GM21529 (cell line): ENCODE measurements at regions not wholly inside any gene's neighbourhood (a gene's known extent, or its start where the extent isn't known, plus 50 kb on each side); places are given as distances from the start of the nearest gene placed in this dataset.
"Not testable (repeated sequence)": the region's sequence is repeated elsewhere in the genome, so short reads cannot be mapped to it uniquely, and the experiment has no call there.

Experiments
- ATAC-seq: cut with Tn5 transposase; IDR thresholded peaks from one replicate; pipeline ENCODE4 v1.9.1; 2021; ENCODE audit not compliant: unreplicated experiment

- ATAC-seq: no peak
Measured at GRCh38 chr2:16226943-16227664, 286.8 kb downstream of the MYCN start.

DNA sequence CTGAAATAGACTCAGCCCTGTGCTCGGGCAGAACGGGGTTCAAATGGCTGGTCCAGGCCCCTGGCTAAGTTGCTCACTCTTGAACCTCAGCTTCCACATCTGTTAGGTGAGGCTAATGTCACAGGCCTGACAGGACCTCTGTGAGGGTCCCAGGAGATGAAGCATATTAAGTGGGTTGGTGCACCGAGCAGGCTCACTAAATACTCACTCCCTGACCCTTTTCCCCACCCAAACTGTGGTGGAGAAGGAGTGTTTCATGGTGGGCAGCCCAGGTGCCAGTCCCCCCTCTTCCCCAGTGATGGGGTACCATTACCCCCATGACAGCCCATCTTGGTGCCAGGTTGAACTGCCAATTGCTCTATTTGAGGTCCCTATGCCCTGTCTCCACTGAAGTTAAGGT lies 286.0 kb downstream of the MYCN start:
- ATAC-seq: no peak

DNA sequence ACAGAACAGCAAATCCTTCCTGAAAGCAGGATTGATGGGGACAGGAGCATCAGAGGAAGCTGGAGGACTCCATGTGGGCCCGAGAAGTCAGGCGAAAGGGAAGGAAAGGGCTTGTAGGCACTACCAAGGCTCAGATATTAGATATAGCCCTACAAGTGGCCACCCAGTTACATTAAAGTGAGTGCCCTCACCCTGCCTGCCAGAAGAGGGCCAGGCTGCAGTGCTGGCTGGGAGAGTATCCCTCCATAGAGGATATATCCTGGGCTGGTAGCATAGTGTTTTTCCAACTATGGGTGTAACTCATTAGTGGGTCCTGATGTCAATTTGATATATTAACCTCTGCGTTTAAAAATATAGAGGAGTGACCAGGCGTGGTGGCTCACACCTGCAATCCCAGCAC lies 285.2 kb downstream of the MYCN start:
- ATAC-seq: no peak

- no peak for ATAC-seq
Measured at GRCh38 chr2:16225071-16225470, 284.7 kb downstream of the MYCN start.

- no peak for ATAC-seq
Measured at GRCh38 chr2:16224298-16225045, 284.1 kb downstream of the MYCN start.

DNA sequence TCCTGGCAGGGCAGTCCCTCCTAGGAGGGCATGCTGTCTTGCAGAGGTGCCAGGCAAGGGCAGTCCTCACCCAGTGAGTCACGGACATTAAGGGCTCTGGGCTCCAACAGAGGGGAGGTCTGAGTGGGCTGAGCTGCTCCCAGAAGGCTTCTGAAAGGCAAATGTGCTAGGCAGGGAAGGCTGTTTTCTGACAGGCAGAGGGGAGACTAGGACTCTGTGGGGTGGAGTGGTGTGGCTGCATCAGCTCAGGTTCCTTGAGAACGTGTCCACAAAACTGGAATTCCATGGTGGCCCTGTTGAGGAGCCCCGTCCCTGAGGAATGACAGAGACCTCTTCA lies 283.5 kb downstream of the MYCN start:
- ATAC-seq: no peak

DNA sequence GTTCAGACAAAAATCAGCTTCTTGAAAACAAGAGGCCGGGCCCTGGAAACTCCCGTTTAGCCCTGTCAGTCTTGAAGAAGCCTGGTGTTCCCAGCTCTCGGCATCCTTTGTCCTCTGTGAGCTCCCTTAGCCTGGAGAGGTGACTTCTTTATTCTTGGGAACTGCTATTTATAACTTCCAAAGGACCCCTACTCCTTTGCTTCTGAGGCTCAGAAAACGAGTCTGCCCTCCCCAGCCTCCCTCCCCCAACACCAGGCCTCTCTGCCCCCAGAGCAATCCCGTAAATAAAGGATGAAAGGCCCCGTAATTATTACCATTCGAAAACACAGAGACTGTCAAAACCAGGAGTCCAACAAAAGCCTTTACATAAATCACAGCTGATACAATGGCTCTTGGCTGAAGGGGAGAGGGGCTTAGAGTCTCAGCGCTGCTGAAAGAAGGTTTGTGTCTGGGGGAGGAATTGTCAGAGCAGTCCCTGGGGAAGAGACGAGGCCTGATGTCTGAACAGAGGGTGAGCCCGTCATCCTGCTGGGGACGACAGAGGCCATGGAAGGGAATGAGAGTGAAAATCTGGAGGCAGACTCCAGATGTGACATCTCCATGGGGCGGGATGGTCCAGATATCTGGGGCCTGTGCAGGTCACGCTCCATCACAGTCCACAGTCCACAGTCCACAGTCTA lies 283.0 kb downstream of the MYCN start:
- ATAC-seq: no peak

GRCh38 chr2:16222326-16222725 lies 282.0 kb downstream of the MYCN start:
- no peak for ATAC-seq

GRCh38 chr2:16221461-16222010 lies 281.2 kb downstream of the MYCN start:
- ATAC-seq: no peak

DNA sequence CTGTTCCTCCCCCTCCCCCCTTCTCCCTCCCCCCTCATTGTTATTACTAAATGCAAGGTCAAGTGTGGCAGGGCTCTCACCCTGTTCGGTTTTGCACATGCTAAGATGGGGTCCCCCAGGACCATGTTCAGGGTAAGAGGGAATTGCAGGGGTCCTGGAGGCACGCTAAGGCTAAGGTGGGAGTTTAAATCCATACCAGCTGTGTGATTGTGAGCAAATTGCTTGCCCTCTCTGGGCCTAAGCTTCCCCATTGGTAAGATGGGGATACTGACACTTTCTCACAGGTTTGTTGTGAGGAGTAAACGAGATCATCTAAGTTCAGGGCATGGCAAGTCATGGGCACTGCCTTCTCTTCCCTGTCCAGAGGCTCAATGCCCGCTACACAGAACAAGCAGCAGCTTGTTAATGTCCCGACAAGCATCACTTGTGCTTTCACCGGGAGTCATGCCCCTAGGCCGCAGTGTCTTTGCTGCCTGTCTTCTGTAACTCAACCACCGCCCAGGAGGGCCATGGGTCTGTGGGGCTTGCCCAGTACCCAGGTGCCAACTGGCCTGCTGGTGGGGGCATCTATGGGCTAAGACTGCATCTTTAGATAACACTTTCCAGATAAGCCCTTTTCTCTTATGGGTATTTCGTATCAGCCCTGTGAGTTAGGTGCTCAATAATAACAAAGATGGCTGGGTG lies 279.1 kb downstream of the MYCN start:
- ATAC-seq: no peak

- no peak for ATAC-seq
Measured at GRCh38 chr2:16218625-16219024, 278.3 kb downstream of the MYCN start.

GRCh38 chr2:16218161-16218560 lies 277.8 kb downstream of the MYCN start:
- ATAC-seq: no peak

DNA sequence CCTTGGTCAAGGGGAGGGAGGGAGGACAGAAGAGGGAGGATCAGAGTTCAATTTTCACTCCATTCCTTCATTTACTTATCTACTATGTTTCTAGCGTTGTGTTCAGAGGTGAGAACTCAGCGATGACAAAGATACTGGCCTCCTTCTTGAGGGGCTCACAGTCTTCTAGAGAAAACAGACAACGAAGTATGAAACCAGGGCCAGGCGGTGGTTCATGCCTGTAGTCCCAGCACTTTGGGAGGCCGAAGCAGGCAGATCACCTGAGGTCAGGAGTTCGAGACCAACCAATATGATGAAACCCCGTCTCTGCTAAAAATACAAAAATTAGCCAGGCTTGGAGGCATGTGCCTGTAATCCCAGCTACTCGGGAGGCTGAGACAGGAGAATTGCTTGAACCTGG lies 277.4 kb downstream of the MYCN start:
- not testable (repeated sequence) for ATAC-seq

DNA sequence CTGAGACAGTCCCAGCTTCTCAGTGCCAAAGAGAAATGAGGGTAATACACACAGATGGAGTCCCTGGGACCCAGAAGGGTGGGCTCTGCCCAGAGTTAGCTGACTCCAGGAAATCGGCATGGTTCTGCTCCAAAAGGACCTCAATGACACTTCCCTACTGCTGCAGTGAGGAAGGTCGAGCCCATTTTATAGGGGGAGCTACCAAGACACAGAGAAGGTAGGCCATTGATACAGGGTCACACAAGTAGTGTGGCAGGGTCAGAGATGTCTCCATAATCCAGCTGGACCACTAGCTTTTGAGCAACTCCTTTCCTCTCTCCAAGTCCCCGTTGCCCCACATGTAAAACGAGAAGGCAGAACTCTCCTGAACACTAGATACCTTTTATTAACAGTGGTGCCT lies 276.9 kb downstream of the MYCN start:
- no peak for ATAC-seq

DNA sequence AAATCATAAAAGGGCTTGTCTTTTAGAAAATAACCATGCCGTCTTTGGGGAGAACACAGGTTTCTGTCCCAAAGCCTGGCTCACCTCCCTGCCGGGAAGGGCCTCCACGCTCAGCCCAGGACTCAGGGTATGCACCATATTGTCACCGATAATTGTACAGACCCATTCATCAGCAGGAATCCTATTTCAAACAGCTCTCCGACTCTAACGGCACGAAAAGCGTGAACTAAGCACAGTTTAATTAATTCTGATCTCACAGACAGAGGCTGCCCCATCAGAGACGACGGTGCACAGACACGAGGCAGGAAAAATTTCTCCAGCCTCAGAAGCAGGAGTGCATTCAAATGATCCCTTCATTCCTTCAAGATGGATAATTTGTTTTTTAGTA lies 276.2 kb downstream of the MYCN start:
- no peak for ATAC-seq

DNA sequence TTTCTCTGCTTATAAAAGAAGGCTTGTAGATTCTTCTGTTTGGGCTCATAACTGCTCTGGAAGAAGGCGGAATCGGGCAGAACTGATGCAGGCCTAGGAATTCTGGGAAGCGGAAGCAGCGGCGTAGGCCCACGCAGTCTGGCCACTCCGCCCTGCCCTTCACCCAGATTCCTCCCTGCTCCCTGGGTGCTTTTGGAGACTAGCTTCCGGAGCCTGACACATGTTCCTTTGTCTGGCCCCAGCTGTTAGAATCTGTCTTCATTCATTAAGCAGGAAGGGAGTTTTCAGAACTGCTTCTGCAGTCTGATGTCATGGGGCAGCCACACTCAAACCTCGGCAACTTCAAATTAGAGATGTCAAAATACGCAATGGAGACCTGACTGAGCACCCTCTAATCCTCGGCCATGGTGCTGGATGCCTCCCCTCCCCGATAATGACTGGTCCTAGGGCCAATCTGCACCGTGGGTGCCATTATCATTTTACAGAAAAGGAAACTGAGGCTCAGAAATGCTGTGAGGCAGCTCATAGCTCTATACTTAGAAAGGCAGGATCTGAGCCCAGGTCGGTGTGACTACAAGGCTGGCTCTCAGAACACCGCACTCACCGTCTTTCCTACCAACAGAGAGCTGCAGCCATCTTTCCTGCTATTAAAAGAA lies 275.7 kb downstream of the MYCN start:
- ATAC-seq: no peak

- ATAC-seq: no peak
Measured at GRCh38 chr2:16214861-16215260, 274.5 kb downstream of the MYCN start.

GRCh38 chr2:16214391-16214790 lies 274.0 kb downstream of the MYCN start:
- no peak for ATAC-seq

DNA sequence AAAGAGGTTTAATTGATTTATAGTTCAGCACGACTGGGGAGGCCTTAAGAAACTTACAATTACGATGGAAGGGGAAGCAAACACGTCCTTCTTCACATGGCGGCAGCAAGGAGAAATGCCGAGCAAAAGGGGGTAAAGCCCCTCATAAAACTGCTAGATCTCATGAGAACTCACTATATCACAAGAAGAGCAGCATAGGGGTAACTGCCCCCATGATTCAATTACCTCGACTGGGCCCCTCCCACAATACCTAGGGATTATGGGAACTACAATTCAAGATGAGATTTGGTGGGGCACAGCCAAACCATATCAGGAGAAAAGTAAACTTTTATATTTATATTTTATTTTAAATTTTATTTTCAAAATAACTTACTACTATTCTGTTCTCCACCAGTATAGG lies 272.0 kb downstream of the MYCN start:
- ATAC-seq: no peak

GRCh38 chr2:16211341-16211740 lies 271.0 kb downstream of the MYCN start:
- no peak for ATAC-seq

- no peak for ATAC-seq
Measured at GRCh38 chr2:16210841-16211240, 270.5 kb downstream of the MYCN start.
